HepG2 (cell line): ENCODE measurements at regions not wholly inside any gene's neighbourhood (a gene's known extent, or its start where the extent isn't known, plus 50 kb on each side); places are given as distances from the start of the nearest gene placed in this dataset.

Source experiments
- ATAC-seq: fragments of 200-7000 bp; cut with Tn5 transposase; 3 replicates; pipeline ENCODE4 v1.9.1; 2020; ENCODE audit warnings: mild to moderate bottlenecking, moderate library complexity
- BruUV-seq: library from RNA; stranded (reverse); fragments of 400-500 nt; replicated peaks from 2 replicates; lab custom pipeline; 2021; lab: Mats Ljungman, UMichigan
- CTCF ChIA-PET: fragments of 300-600 bp; formaldehyde crosslinking; extraction: SDS; loops from one replicate; lab custom pipeline; 2021; ENCODE audit warnings: low total read pairs, inconsistent platforms, low intra/inter-chr PET ratio; lab: Yijun Ruan, JAX
- POLR2A ChIA-PET: fragments of 350-600 bp; sonication (Branson Sonifier 250); formaldehyde crosslinking; loops from one replicate; lab custom pipeline; 2020; ENCODE audit warnings: antibody characterized with exemption, inconsistent platforms; lab: Yijun Ruan, JAX
- DNase-seq: peaks from one replicate; pipeline ENCODE4 v3.0.0-alpha.2; 2015; ENCODE audit warnings: low spot score
- FAIRE-seq: peaks from 3 replicates; lab custom pipeline; 2011; peaks lifted over from hg19 to GRCh38; lab: Jason Lieb, UNC
- H2AFZ ChIP-seq: one replicate; pipeline ENCODE4 v1.6.1; 2011; ENCODE audit warnings: low read length, inconsistent platforms
- H3K27ac ChIP-seq: fragments of 300-600 bp; 3 replicates; pipeline ENCODE4 v1.8.0; 2011; ENCODE audit warnings: mixed run types, mild to moderate bottlenecking, mixed read lengths, low read length, inconsistent platforms; ENCODE audit not compliant: insufficient read depth; ENCODE audit errors: extremely low read length
- H3K27me3 ChIP-seq, 2 experiments: fragments of 200-600 bp in 1 of 2; 2 replicates in 1 of 2; 3 replicates in 1 of 2; pipeline versions ENCODE4 v1.6.0 to v1.8.0; 2011; ENCODE audit warnings: low read length in 2 of 2, mild to moderate bottlenecking in 2 of 2, moderate library complexity in 2 of 2, inconsistent platforms in 1 of 2; ENCODE audit not compliant: insufficient read depth in 2 of 2, control insufficient read depth in 1 of 2
- H3K36me3 ChIP-seq, 2 experiments: fragments of 200-600 bp in 1 of 2; replicated peaks in 1 of 2; 2 replicates in 1 of 2; 3 replicates in 1 of 2; pipeline versions ENCODE4 v1.5.1 to v1.8.0; 2011; ENCODE audit warnings: low read length in 2 of 2, inconsistent platforms in 1 of 2; ENCODE audit not compliant: insufficient read depth in 2 of 2, control insufficient read depth in 1 of 2
- H3K4me1 ChIP-seq: 2 replicates; pipeline ENCODE4 v1.5.1; 2012; ENCODE audit warnings: low read length, inconsistent platforms; ENCODE audit not compliant: insufficient read depth
- H3K4me2 ChIP-seq: 2 replicates; pipeline ENCODE4 v1.6.0; 2011; ENCODE audit warnings: low read depth, low read length, inconsistent platforms
- H3K4me3 ChIP-seq, 3 experiments: fragments of 200-600 bp in 1 of 3; sonication (generic), shearing (Covaris generic) in 1 of 3; replicated peaks in 1 of 3; 2 replicates each; pipeline ENCODE4 v1.5.1; 2011 to 2016; ENCODE audit warnings: low read length in 3 of 3, inconsistent platforms in 2 of 3, low read depth in 2 of 3, mild to moderate bottlenecking in 2 of 3, control low read depth in 1 of 3, mixed read lengths in 1 of 3; ENCODE audit not compliant: insufficient read depth in 1 of 3
- H3K79me2 ChIP-seq: one replicate; pipeline ENCODE4 v1.6.1; 2011; ENCODE audit warnings: low read length, inconsistent platforms; ENCODE audit not compliant: insufficient read depth
- H3K9ac ChIP-seq: 2 replicates; pipeline ENCODE4 v1.6.0; 2011; ENCODE audit warnings: mild to moderate bottlenecking, low read depth, low read length, inconsistent platforms; ENCODE audit not compliant: insufficient read depth
- H3K9me3 ChIP-seq: 2 replicates; pipeline ENCODE4 v1.5.1; 2012; ENCODE audit warnings: mild to moderate bottlenecking, low read length
- H4K20me1 ChIP-seq: 2 replicates; pipeline ENCODE4 v1.6.0; 2011; ENCODE audit warnings: inconsistent platforms, mild to moderate bottlenecking, low read length, moderate library complexity; ENCODE audit not compliant: insufficient read depth
- AGO2 ChIP-seq: fragments of 200-400 bp; formaldehyde crosslinking; optimal IDR thresholded peaks from 2 replicates; pipeline ENCODE3; 2017; ENCODE audit warnings: mild to moderate bottlenecking, low read depth, low read length, moderate library complexity
- HIVEP1 ChIP-seq: sonication (generic); formaldehyde crosslinking; IDR thresholded peaks from 2 replicates; pipeline ENCODE4 v1.4.0; 2020; ENCODE audit warnings: mild to moderate bottlenecking, missing genetic modification reagents
- NFATC3 ChIP-seq: sonication (generic); formaldehyde crosslinking; IDR thresholded peaks from 2 replicates; pipeline ENCODE4 v1.5.1; 2020; ENCODE audit warnings: mild to moderate bottlenecking, missing genetic modification reagents
- POLR2G ChIP-seq: fragments of 200-400 bp; formaldehyde crosslinking; IDR thresholded peaks from 2 replicates; pipeline ENCODE4 v1.6.1; 2018; ENCODE audit warnings: mild to moderate bottlenecking, low read depth, low read length, moderate library complexity
- SALL1 ChIP-seq: sonication (generic); formaldehyde crosslinking; IDR thresholded peaks from 2 replicates; pipeline ENCODE4 v1.8.0; 2022; ENCODE audit warnings: mild to moderate bottlenecking, missing genetic modification reagents
- ZIK1 ChIP-seq: sonication (generic); formaldehyde crosslinking; IDR thresholded peaks from 2 replicates; pipeline ENCODE4 v1.5.0; 2020; ENCODE audit warnings: mild to moderate bottlenecking, low read depth, missing genetic modification reagents, borderline replicate concordance
- ZNF24 ChIP-seq: fragments of 450-650 bp; IDR thresholded peaks from 2 replicates; pipeline ENCODE4 v1.6.1; 2017; ENCODE audit warnings: antibody characterized with exemption, mild to moderate bottlenecking
- ZNF841 ChIP-seq: sonication (generic); formaldehyde crosslinking; IDR thresholded peaks from 2 replicates; pipeline ENCODE4 v1.8.1; 2023; ENCODE audit warnings: missing genetic modification reagents, borderline replicate concordance
- WGBS: methylation state at CpG from one replicate; pipeline ENCODE4 v1.1.6; 2017; ENCODE audit warnings: low lambda C conversion rate; 5-methylcytosine and 5-hydroxymethylcytosine counted together
- in situ Hi-C: cut with HindIII; loops from 2 replicates; pipeline ENCODE4 v1.10.0; 2017; ENCODE audit warnings: low pct_unique_long_range_greater_than_20kb; ENCODE audit not compliant: extremely low pct_ligation_motif_present
- intact Hi-C: fragments of 100-400 bp; cut with micrococcal nuclease; formaldehyde crosslinking; loops from one replicate; pipeline ENCODE4 v1.10.0; 2022; ENCODE audit not compliant: unreplicated experiment
- TF ChIP-seq, protein P1 (sequence below): sonication (generic); formaldehyde crosslinking; IDR thresholded peaks from 2 replicates; pipeline ENCODE4 v1.4.0; 2020; ENCODE audit warnings: missing genetic modification reagents, borderline replicate concordance

GRCh38 chr10:117674646-117675045 lies 132.1 kb downstream of the EMX2 start:
- Histone ChIP-seq H2AFZ (no peak overlapping the region), H3K9me3 (no peaks in the 10 kb centered on the region), H3K36me3 (no peaks in the 10 kb centered on the region), H3K4me2 (no peak overlapping the region), H4K20me1 (no peaks in the 10 kb centered on the region), H3K4me3 (no peak overlapping the region), H3K27ac (no peak overlapping the region), H3K9ac (no peak overlapping the region), H3K27me3 (peaks cover 6 to 44% of the 10 kb centered on the region in 2 experiments), H3K79me2 (no peaks in the 10 kb centered on the region), H3K4me1 (no peaks in the 10 kb centered on the region)
- BruUV-seq, result no TSS peak
- ATAC-seq (no peak), FAIRE-seq (no peak), DNase-seq (no peak)
- in situ Hi-C loops, result no loop called here
- TF ChIP-seq AGO2 (no peak), NFATC3 (CRISPR knock-in tag) (no peak), SALL1 (no peak), POLR2G (no peak), ZNF24 (no peak), HIVEP1 (CRISPR knock-in tag) (no peak), ZNF841 (CRISPR knock-in tag) (no peak), ZIK1 (CRISPR knock-in tag) (no peak)
- TF ChIP-seq, protein P1, sequence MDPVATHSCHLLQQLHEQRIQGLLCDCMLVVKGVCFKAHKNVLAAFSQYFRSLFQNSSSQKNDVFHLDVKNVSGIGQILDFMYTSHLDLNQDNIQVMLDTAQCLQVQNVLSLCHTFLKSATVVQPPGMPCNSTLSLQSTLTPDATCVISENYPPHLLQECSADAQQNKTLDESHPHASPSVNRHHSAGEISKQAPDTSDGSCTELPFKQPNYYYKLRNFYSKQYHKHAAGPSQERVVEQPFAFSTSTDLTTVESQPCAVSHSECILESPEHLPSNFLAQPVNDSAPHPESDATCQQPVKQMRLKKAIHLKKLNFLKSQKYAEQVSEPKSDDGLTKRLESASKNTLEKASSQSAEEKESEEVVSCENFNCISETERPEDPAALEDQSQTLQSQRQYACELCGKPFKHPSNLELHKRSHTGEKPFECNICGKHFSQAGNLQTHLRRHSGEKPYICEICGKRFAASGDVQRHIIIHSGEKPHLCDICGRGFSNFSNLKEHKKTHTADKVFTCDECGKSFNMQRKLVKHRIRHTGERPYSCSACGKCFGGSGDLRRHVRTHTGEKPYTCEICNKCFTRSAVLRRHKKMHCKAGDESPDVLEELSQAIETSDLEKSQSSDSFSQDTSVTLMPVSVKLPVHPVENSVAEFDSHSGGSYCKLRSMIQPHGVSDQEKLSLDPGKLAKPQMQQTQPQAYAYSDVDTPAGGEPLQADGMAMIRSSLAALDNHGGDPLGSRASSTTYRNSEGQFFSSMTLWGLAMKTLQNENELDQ, result no peak
- POLR2A ChIA-PET, result no interaction called here
- CTCF ChIA-PET, result no interaction called here
- WGBS, result 75% methylated on average over 6 of the region's 6 CpGs
- intact Hi-C loops, result no loop called here
